ENCODE measurements at regions not wholly inside any gene's neighbourhood (a gene's known extent, or its start where the extent isn't known, plus 50 kb on each side); places are given as distances from the start of the nearest gene placed in this dataset.

- TF ChIP-seq Cebpa-rat (IDR thresholded peaks at IDR 0.05): no peak
- Histone ChIP-seq H3K4me2 (no peak overlapping the region), H3K27me3 (no peaks in the 10 kb centered on the region), H3K9me3 (no peaks in the 10 kb centered on the region), H3K4me3 (no peak overlapping the region), H4K20me1 (no peaks in the 10 kb centered on the region), H3K27ac (no peak overlapping the region), H3K9ac (no peak overlapping the region), H3K36me3 (no peaks in the 10 kb centered on the region), H3K4me1 (no peaks in the 10 kb centered on the region)
Measured at GRCh38 chr4:177032341-177032740, 239.6 kb upstream of the VEGFC start.

DNA sequence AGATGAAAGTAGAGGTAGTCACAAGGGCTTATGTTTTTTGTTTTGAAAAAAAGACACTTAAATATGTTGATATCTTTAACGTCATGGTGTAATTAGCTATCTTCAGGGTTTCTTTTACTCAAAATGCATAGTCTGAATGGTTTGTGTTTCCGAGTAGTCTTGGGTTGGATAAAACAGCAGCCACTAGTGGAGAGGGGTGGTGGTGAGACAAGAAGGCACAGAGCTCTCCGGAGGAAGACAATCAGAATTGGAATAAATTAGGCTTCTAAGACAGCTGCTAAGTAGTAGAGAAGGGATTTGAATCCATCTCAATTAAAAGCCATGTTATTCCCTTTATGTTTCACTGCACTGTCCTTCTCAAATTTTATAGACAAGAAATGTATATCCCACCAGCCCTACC, 240.4 kb upstream of the VEGFC start:
- H3K4me1 ChIP-seq: no peaks in the 10 kb centered on the region
- H3K4me2 ChIP-seq: no peak overlapping the region
- no peak overlapping the region for H3K27ac ChIP-seq
- no peaks in the 10 kb centered on the region for H3K9me3 ChIP-seq
- H3K9ac ChIP-seq: no peak overlapping the region
- no peaks in the 10 kb centered on the region for H3K36me3 ChIP-seq
- TF ChIP-seq Cebpa-rat (IDR thresholded peaks at IDR 0.05): no peak
- H3K27me3 ChIP-seq: no peaks in the 10 kb centered on the region
- H4K20me1 ChIP-seq: no peaks in the 10 kb centered on the region
- H3K4me3 ChIP-seq: no peak overlapping the region

DNA sequence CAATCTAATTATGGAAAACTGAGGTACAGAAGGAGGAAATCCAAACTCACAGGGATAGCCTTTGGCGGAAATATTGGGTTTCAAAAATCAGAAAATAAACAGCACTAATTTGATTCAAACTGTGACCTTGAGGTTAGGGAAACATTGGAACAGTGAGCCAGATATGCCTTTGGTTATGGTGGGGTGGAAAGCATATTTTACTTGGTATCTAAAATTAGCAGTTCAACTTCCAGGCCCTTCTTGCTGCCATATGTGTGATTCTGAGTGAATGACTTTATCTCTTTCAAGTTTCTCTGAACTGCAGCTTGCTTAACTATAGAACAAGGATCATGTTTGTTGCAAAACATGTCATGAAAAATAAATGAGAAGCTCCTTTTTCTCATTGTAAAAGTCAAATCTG, 240.9 kb upstream of the VEGFC start:
- Histone ChIP-seq H3K4me3 (no peak overlapping the region), H3K4me2 (no peak overlapping the region), H4K20me1 (no peaks in the 10 kb centered on the region), H3K27me3 (no peaks in the 10 kb centered on the region), H3K9me3 (no peaks in the 10 kb centered on the region), H3K27ac (no peak overlapping the region), H3K4me1 (no peaks in the 10 kb centered on the region), H3K9ac (no peak overlapping the region), H3K36me3 (no peaks in the 10 kb centered on the region)
- TF ChIP-seq Cebpa-rat (IDR thresholded peaks at IDR 0.05): no peak

- H3K9me3 ChIP-seq: no peaks in the 10 kb centered on the region
- H3K4me1 ChIP-seq: no peaks in the 10 kb centered on the region
- no peak for TF ChIP-seq Cebpa-rat (IDR thresholded peaks at IDR 0.05)
- no peaks in the 10 kb centered on the region for H3K36me3 ChIP-seq
- no peak overlapping the region for H3K4me2 ChIP-seq
- no peak overlapping the region for H3K4me3 ChIP-seq
- no peak overlapping the region for H3K9ac ChIP-seq
- no peaks in the 10 kb centered on the region for H3K27me3 ChIP-seq
- H3K27ac ChIP-seq: no peak overlapping the region
- H4K20me1 ChIP-seq: no peaks in the 10 kb centered on the region
Measured at GRCh38 chr4:177041356-177041755, 248.6 kb upstream of the VEGFC start.

GRCh38 chr4:177047070-177047850, 254.5 kb upstream of the VEGFC start:
- no peaks in the 10 kb centered on the region for H3K4me1 ChIP-seq
- H3K9me3 ChIP-seq: no peaks in the 10 kb centered on the region
- H3K27ac ChIP-seq: no peak overlapping the region
- H4K20me1 ChIP-seq: no peaks in the 10 kb centered on the region
- no peaks in the 10 kb centered on the region for H3K36me3 ChIP-seq
- H3K27me3 ChIP-seq: no peaks in the 10 kb centered on the region
- H3K4me2 ChIP-seq: no peak overlapping the region
- no peak for TF ChIP-seq Cebpa-rat (IDR thresholded peaks at IDR 0.05)
- no peak overlapping the region for H3K4me3 ChIP-seq
- no peak overlapping the region for H3K9ac ChIP-seq

DNA sequence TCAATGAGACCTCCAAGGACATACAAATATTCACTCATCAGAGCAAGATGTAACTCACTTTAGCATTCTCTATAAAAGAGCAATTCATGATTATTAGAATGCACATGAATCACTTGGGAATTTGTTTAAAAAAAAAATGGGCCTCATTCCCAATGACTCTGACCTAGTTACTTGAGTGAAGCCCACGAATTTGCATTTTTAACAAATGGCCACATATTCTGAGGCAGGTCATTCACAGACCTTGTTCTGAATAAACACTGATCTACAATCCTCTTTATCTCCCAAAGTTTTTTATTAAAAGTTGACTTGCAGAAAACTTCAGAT, 255.1 kb upstream of the VEGFC start:
- no peak for TF ChIP-seq Cebpa-rat (IDR thresholded peaks at IDR 0.05)
- Histone ChIP-seq H3K27me3 (no peaks in the 10 kb centered on the region), H3K9ac (no peak overlapping the region), H4K20me1 (no peaks in the 10 kb centered on the region), H3K4me1 (no peaks in the 10 kb centered on the region), H3K27ac (no peak overlapping the region), H3K9me3 (no peaks in the 10 kb centered on the region), H3K4me3 (no peak overlapping the region), H3K4me2 (no peak overlapping the region), H3K36me3 (no peaks in the 10 kb centered on the region)

GRCh38 chr4:177051473-177052060, 258.1 kb upstream of the NEIL3 start:
- Histone ChIP-seq H3K36me3 (no peaks in the 10 kb centered on the region), H3K9ac (no peak overlapping the region), H3K4me1 (no peaks in the 10 kb centered on the region), H3K27ac (no peak overlapping the region), H4K20me1 (no peaks in the 10 kb centered on the region), H3K4me2 (no peak overlapping the region), H3K4me3 (no peak overlapping the region), H3K27me3 (no peaks in the 10 kb centered on the region), H3K9me3 (no peaks in the 10 kb centered on the region)
- no peak for TF ChIP-seq Cebpa-rat (IDR thresholded peaks at IDR 0.05)

- H3K27ac ChIP-seq: no peak overlapping the region
- no peaks in the 10 kb centered on the region for H3K36me3 ChIP-seq
- no peak overlapping the region for H3K9ac ChIP-seq
- no peaks in the 10 kb centered on the region for H3K4me1 ChIP-seq
- no peaks in the 10 kb centered on the region for H3K27me3 ChIP-seq
- H3K4me2 ChIP-seq: no peak overlapping the region
- H3K9me3 ChIP-seq: no peaks in the 10 kb centered on the region
- H4K20me1 ChIP-seq: no peaks in the 10 kb centered on the region
- TF ChIP-seq Cebpa-rat (IDR thresholded peaks at IDR 0.05): no peak
- no peak overlapping the region for H3K4me3 ChIP-seq
Measured at GRCh38 chr4:177052211-177052934, 257.3 kb upstream of the NEIL3 start.

GRCh38 chr4:177057186-177057585, 252.5 kb upstream of the NEIL3 start:
- Histone ChIP-seq H3K36me3 (no peaks in the 10 kb centered on the region), H3K9ac (no peak overlapping the region), H4K20me1 (no peaks in the 10 kb centered on the region), H3K4me3 (no peak overlapping the region), H3K9me3 (0 out of 2 replicates have a peak, but pooled peaks cover 5% of the 10 kb centered on the region), H3K4me2 (no peak overlapping the region), H3K27me3 (no peaks in the 10 kb centered on the region), H3K4me1 (no peaks in the 10 kb centered on the region), H3K27ac (no peak overlapping the region)
- TF ChIP-seq Cebpa-rat (IDR thresholded peaks at IDR 0.05): no peak

- Histone ChIP-seq H3K36me3 (no peaks in the 10 kb centered on the region), H3K9ac (no peak overlapping the region), H3K27me3 (no peaks in the 10 kb centered on the region), H3K9me3 (no peaks in the 10 kb centered on the region), H3K4me3 (no peak overlapping the region), H3K4me1 (no peaks in the 10 kb centered on the region), H3K27ac (no peak overlapping the region), H4K20me1 (no peaks in the 10 kb centered on the region), H3K4me2 (no peak overlapping the region)
- TF ChIP-seq Cebpa-rat (IDR thresholded peaks at IDR 0.05): no peak
Measured at GRCh38 chr4:177064116-177064515, 245.6 kb upstream of the NEIL3 start.
